ENCODE measurements at regions not wholly inside any gene's neighbourhood (a gene's known extent, or its start where the extent isn't known, plus 50 kb on each side); places are given as distances from the start of the nearest gene placed in this dataset.

GRCh38 chr5:66306844-66307315, 162.8 kb downstream of the SREK1 start:
- peak; percentile 88 to 89 for ATAC-seq

GRCh38 chr5:66307647-66308241, 163.6 kb downstream of the SREK1 start:
- intact Hi-C loops (cut with DNase I) = loop anchor here (5.0 to 10.0 kb wide), 6 partner anchors 127 to 457 kb away; no protein-coding TSS in a partner anchor
- Histone ChIP-seq H3K4me3 (ENCODE audit: low read length) (no peak overlapping the region), H3K9me3 (ENCODE audit: control insufficient read depth, low read length) (no peaks in the 10 kb centered on the region), H3K27ac (ENCODE audit: low read length) (no peak overlapping the region), H3K4me1 (ENCODE audit: control insufficient read depth, insufficient read depth, low read length) (no peaks in the 10 kb centered on the region), H3K27me3 (ENCODE audit: control insufficient read depth, insufficient read depth) (no peaks in the 10 kb centered on the region)
- no peak for DNase-seq
- 6% methylated on average over 6 of the region's 6 CpGs for WGBS
- ATAC-seq = peak; percentile 83 to 85

More at GRCh38 chr5:66306844-66307315, 162.8 kb downstream of the SREK1 start:
- no peaks in the 10 kb centered on the region for H3K9me3 ChIP-seq (ENCODE audit: control insufficient read depth, low read length)
- DNase-seq = peak in 1 of 3 donors; percentile 49
- H3K27me3 ChIP-seq (ENCODE audit: control insufficient read depth, insufficient read depth) = no peaks in the 10 kb centered on the region
- intact Hi-C loops (cut with DNase I) = loop anchor here (5.0 to 10.0 kb wide), 6 partner anchors 128 to 458 kb away; no protein-coding TSS in a partner anchor
- no peak overlapping the region for H3K27ac ChIP-seq (ENCODE audit: low read length)
- H3K4me3 ChIP-seq (ENCODE audit: low read length) = no peak overlapping the region
- no peaks in the 10 kb centered on the region for H3K4me1 ChIP-seq (ENCODE audit: control insufficient read depth, insufficient read depth, low read length)
- 24% methylated on average over 7 of the region's 7 CpGs for WGBS

- Histone ChIP-seq H3K27me3 (ENCODE audit: control insufficient read depth, insufficient read depth) (no peaks in the 10 kb centered on the region), H3K4me3 (ENCODE audit: low read length) (no peak overlapping the region), H3K4me1 (ENCODE audit: control insufficient read depth, insufficient read depth, low read length) (no peaks in the 10 kb centered on the region), H3K9me3 (ENCODE audit: control insufficient read depth, low read length) (no peaks in the 10 kb centered on the region), H3K27ac (ENCODE audit: low read length) (no peak overlapping the region)
- intact Hi-C loops (cut with DNase I) = no loop called here
- ATAC-seq = no peak
- DNase-seq = no peak
- 66% methylated on average over 2 of the region's 2 CpGs for WGBS
Observed at GRCh38 chr5:66312266-66312665, 168.2 kb downstream of the SREK1 start.

GRCh38 chr5:66315784-66316183, 171.7 kb downstream of the SREK1 start:
- ATAC-seq = no peak
- peaks cover 4% of the 10 kb centered on the region for H3K4me1 ChIP-seq (ENCODE audit: control insufficient read depth, insufficient read depth, low read length)
- H3K27ac ChIP-seq (ENCODE audit: low read length) = no peak overlapping the region
- intact Hi-C loops (cut with DNase I) = no loop called here
- no peak for DNase-seq
- H3K9me3 ChIP-seq (ENCODE audit: control insufficient read depth, low read length) = no peaks in the 10 kb centered on the region
- H3K27me3 ChIP-seq (ENCODE audit: control insufficient read depth, insufficient read depth) = no peaks in the 10 kb centered on the region
- no peak overlapping the region for H3K4me3 ChIP-seq (ENCODE audit: low read length)

- WGBS = 54% methylated on average over 12 of the region's 12 CpGs
Observed at GRCh38 chr5:66322786-66323528, 178.9 kb downstream of the SREK1 start.

GRCh38 chr5:66323529-66323895, 179.4 kb downstream of the SREK1 start:
- DNase-seq (no peak), ATAC-seq (no peak)
- 74% methylated on average over 13 of the region's 13 CpGs for WGBS
- H3K27me3 ChIP-seq (ENCODE audit: control insufficient read depth, insufficient read depth) = no peaks in the 10 kb centered on the region
- peaks cover 6% of the 10 kb centered on the region for H3K4me1 ChIP-seq (ENCODE audit: control insufficient read depth, insufficient read depth, low read length)
- no peaks in the 10 kb centered on the region for H3K9me3 ChIP-seq (ENCODE audit: control insufficient read depth, low read length)
- no peak overlapping the region for H3K4me3 ChIP-seq (ENCODE audit: low read length)
- intact Hi-C loops (cut with DNase I) = no loop called here
- no peak overlapping the region for H3K27ac ChIP-seq (ENCODE audit: low read length)

More at GRCh38 chr5:66322786-66323528, 178.9 kb downstream of the SREK1 start:
- intact Hi-C loops (cut with DNase I) = no loop called here
- Histone ChIP-seq H3K4me3 (ENCODE audit: low read length) (no peak overlapping the region), H3K27me3 (ENCODE audit: control insufficient read depth, insufficient read depth) (no peaks in the 10 kb centered on the region), H3K4me1 (ENCODE audit: control insufficient read depth, insufficient read depth, low read length) (peaks cover 6% of the 10 kb centered on the region), H3K9me3 (ENCODE audit: control insufficient read depth, low read length) (no peaks in the 10 kb centered on the region), H3K27ac (ENCODE audit: low read length) (no peak overlapping the region)
- ATAC-seq (no peak), DNase-seq (no peak)

- Histone ChIP-seq H3K9me3 (ENCODE audit: control insufficient read depth, low read length) (no peaks in the 10 kb centered on the region), H3K27me3 (ENCODE audit: control insufficient read depth, insufficient read depth) (no peaks in the 10 kb centered on the region), H3K4me1 (ENCODE audit: control insufficient read depth, insufficient read depth, low read length) (peaks cover 5% of the 10 kb centered on the region), H3K27ac (ENCODE audit: low read length) (peak overlapping the region; percentile 89), H3K4me3 (ENCODE audit: low read length) (no peak overlapping the region)
- 24% methylated on average over 1 of the region's 1 CpG for WGBS
- intact Hi-C loops (cut with DNase I) = no loop called here
- DNase-seq (peak; percentile 48 to 77 (median 64)), ATAC-seq (peak; percentile 69 to 81)
Observed at GRCh38 chr5:66324357-66324756, 180.3 kb downstream of the SREK1 start.

GRCh38 chr5:66326276-66326675, 182.2 kb downstream of the SREK1 start:
- Histone ChIP-seq H3K27ac (ENCODE audit: low read length) (peak overlapping the region; percentile 79), H3K27me3 (ENCODE audit: control insufficient read depth, insufficient read depth) (no peaks in the 10 kb centered on the region)
- peak; percentile 73 to 79 for ATAC-seq

GRCh38 chr5:66327008-66327407, 182.9 kb downstream of the SREK1 start:
- intact Hi-C loops (cut with DNase I) = no loop called here
- WGBS = 65% methylated on average over 2 of the region's 2 CpGs
- peak; percentile 17 to 20 for ATAC-seq
- peak overlapping the region; percentile 86 for H3K27ac ChIP-seq (ENCODE audit: low read length)
- no peaks in the 10 kb centered on the region for H3K27me3 ChIP-seq (ENCODE audit: control insufficient read depth, insufficient read depth)
- H3K4me3 ChIP-seq (ENCODE audit: low read length) = no peak overlapping the region
- H3K4me1 ChIP-seq (ENCODE audit: control insufficient read depth, insufficient read depth, low read length) = peaks cover 2% of the 10 kb centered on the region
- DNase-seq = no peak
- H3K9me3 ChIP-seq (ENCODE audit: control insufficient read depth, low read length) = no peaks in the 10 kb centered on the region

More at GRCh38 chr5:66326276-66326675, 182.2 kb downstream of the SREK1 start:
- 53% methylated on average over 1 of the region's 1 CpG for WGBS
- peaks cover 2% of the 10 kb centered on the region for H3K4me1 ChIP-seq (ENCODE audit: control insufficient read depth, insufficient read depth, low read length)
- no peak overlapping the region for H3K4me3 ChIP-seq (ENCODE audit: low read length)
- no peaks in the 10 kb centered on the region for H3K9me3 ChIP-seq (ENCODE audit: control insufficient read depth, low read length)
- no peak for DNase-seq
- intact Hi-C loops (cut with DNase I) = no loop called here

- H3K27ac ChIP-seq (ENCODE audit: low read length) = no peak overlapping the region
Observed at GRCh38 chr5:66329078-66329477, 185.0 kb downstream of the SREK1 start.

GRCh38 chr5:66333192-66333591, 189.1 kb downstream of the SREK1 start:
- WGBS = 58% methylated on average over 3 of the region's 3 CpGs
- intact Hi-C loops (cut with DNase I) = no loop called here
- Histone ChIP-seq H3K4me3 (ENCODE audit: low read length) (no peak overlapping the region), H3K27me3 (ENCODE audit: control insufficient read depth, insufficient read depth) (no peaks in the 10 kb centered on the region), H3K4me1 (ENCODE audit: control insufficient read depth, insufficient read depth, low read length) (no peaks in the 10 kb centered on the region), H3K27ac (ENCODE audit: low read length) (peak overlapping the region; percentile 67), H3K9me3 (ENCODE audit: control insufficient read depth, low read length) (no peaks in the 10 kb centered on the region)
- ATAC-seq (peak; percentile 64 to 69), DNase-seq (peak in 1 of 3 donors; percentile 52)

More at GRCh38 chr5:66329078-66329477, 185.0 kb downstream of the SREK1 start:
- Histone ChIP-seq H3K9me3 (ENCODE audit: control insufficient read depth, low read length) (no peaks in the 10 kb centered on the region), H3K4me3 (ENCODE audit: low read length) (no peak overlapping the region), H3K27me3 (ENCODE audit: control insufficient read depth, insufficient read depth) (no peaks in the 10 kb centered on the region), H3K4me1 (ENCODE audit: control insufficient read depth, insufficient read depth, low read length) (peaks cover 2% of the 10 kb centered on the region)
- 48% methylated on average over 3 of the region's 3 CpGs for WGBS
- intact Hi-C loops (cut with DNase I) = no loop called here
- ATAC-seq (no peak), DNase-seq (no peak)

Measured in right cardiac atrium (tissue), 5 donors.